ENCODE measurements at regions not wholly inside any gene's neighbourhood (a gene's known extent, or its start where the extent isn't known, plus 50 kb on each side); places are given as distances from the start of the nearest gene placed in this dataset.

DNA sequence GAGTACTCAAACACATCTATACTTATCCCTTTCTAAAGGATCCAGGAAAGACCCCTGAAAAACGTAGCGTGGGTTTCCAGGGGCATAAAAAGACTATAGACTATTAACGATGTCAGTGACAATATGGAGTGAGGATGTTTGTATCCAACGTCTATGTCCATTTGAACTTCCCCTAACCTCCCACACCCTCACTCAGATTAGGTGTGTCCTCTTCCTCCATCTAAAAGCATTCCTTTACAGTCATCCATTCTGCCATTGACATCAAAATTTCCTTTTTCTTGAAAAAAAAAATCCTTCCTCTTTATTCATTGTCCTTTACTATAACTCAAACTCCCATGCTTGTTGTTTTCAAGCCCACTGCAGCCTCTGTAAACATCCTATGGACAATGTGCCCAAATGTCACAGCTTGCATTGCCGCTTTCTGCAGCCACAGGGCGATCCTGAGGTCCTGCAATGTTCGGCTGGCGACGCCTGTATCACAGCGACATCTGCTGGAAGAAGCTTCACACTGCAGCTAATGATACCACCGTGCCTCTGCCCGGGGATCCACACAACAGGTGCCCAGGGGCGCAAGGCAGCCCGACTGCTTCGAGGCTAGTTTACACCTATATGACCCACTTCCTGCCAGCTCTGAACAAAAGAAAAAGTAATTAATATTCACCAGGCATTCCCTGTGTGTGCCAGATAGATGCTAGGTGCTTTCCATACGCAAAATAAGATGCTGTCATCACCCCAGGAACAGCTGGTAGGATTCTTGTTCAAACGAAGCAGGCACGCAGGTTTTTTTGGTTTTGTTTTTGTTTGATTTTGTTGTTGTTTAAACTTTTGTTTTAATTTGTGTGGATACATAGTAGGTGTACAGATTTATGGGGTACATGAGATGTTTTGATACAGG is 267.9 kb upstream of the GHITM start:
- ATAC-seq (ENCODE audit: low read depth) (peak; percentile 88), DNase-seq (ENCODE audit: low spot score) (no peak)
- no peaks in the 10 kb centered on the region for H3K27me3 ChIP-seq (ENCODE audit: insufficient read depth, poor library complexity, severe bottlenecking)
- TF ChIP-seq, protein P1, sequence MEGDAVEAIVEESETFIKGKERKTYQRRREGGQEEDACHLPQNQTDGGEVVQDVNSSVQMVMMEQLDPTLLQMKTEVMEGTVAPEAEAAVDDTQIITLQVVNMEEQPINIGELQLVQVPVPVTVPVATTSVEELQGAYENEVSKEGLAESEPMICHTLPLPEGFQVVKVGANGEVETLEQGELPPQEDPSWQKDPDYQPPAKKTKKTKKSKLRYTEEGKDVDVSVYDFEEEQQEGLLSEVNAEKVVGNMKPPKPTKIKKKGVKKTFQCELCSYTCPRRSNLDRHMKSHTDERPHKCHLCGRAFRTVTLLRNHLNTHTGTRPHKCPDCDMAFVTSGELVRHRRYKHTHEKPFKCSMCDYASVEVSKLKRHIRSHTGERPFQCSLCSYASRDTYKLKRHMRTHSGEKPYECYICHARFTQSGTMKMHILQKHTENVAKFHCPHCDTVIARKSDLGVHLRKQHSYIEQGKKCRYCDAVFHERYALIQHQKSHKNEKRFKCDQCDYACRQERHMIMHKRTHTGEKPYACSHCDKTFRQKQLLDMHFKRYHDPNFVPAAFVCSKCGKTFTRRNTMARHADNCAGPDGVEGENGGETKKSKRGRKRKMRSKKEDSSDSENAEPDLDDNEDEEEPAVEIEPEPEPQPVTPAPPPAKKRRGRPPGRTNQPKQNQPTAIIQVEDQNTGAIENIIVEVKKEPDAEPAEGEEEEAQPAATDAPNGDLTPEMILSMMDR (IDR thresholded peaks at IDR 0.05; ENCODE audit: poor library complexity, severe bottlenecking): peak; percentile 90
- H3K4me1 ChIP-seq (ENCODE audit: insufficient read depth, poor library complexity, severe bottlenecking): no peaks in the 10 kb centered on the region
- H3K4me3 ChIP-seq (ENCODE audit: severe bottlenecking): no peak overlapping the region
- H3K9me3 ChIP-seq (ENCODE audit: severe bottlenecking): no peaks in the 10 kb centered on the region
- H3K36me3 ChIP-seq (ENCODE audit: low read depth): no peaks in the 10 kb centered on the region
- no peak overlapping the region for H3K27ac ChIP-seq (ENCODE audit: poor library complexity, severe bottlenecking)

DNA sequence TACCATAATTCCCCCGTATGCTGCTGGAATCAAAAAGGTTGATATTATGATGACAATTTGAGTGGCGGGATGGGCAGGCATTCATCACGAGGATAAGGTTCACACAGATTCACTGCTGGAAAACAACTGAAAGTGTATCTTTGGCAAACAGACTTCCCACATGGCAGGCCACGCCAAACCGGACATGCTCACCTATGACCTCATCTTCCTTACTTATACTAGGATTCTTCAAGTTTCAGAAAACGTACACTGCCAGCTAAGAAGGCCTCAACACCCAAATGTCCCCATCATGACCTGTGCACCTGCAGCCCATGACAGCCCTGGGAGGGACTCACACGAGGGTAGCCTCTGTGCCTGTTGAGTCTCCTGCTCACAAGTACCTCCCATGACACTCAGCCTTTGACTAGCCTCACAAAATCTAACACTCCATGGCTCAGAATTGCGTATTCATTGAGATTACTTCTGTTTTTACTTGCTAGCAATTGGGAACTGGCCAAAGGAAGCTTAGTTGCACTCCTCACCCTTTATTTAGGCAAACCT is 259.0 kb upstream of the GHITM start:
- H3K4me1 ChIP-seq (ENCODE audit: insufficient read depth, poor library complexity, severe bottlenecking): no peaks in the 10 kb centered on the region
- ATAC-seq (ENCODE audit: low read depth) (no peak), DNase-seq (ENCODE audit: low spot score) (no peak)
- no peaks in the 10 kb centered on the region for H3K9me3 ChIP-seq (ENCODE audit: severe bottlenecking)
- H3K4me3 ChIP-seq (ENCODE audit: severe bottlenecking): no peak overlapping the region
- no peaks in the 10 kb centered on the region for H3K36me3 ChIP-seq (ENCODE audit: low read depth)
- no peak overlapping the region for H3K27ac ChIP-seq (ENCODE audit: poor library complexity, severe bottlenecking)
- TF ChIP-seq, protein P1 (IDR thresholded peaks at IDR 0.05; ENCODE audit: poor library complexity, severe bottlenecking): no peak
- no peaks in the 10 kb centered on the region for H3K27me3 ChIP-seq (ENCODE audit: insufficient read depth, poor library complexity, severe bottlenecking)

- DNase-seq (ENCODE audit: low spot score) (no peak), ATAC-seq (ENCODE audit: low read depth) (no peak)
- no peaks in the 10 kb centered on the region for H3K9me3 ChIP-seq (ENCODE audit: severe bottlenecking)
- TF ChIP-seq, protein P1 (IDR thresholded peaks at IDR 0.05; ENCODE audit: poor library complexity, severe bottlenecking): no peak
- H3K27me3 ChIP-seq (ENCODE audit: insufficient read depth, poor library complexity, severe bottlenecking): no peaks in the 10 kb centered on the region
- H3K27ac ChIP-seq (ENCODE audit: poor library complexity, severe bottlenecking): no peak overlapping the region
- H3K4me3 ChIP-seq (ENCODE audit: severe bottlenecking): no peak overlapping the region
- H3K36me3 ChIP-seq (ENCODE audit: low read depth): no peaks in the 10 kb centered on the region
- H3K4me1 ChIP-seq (ENCODE audit: insufficient read depth, poor library complexity, severe bottlenecking): no peaks in the 10 kb centered on the region
Observed at GRCh38 chr10:83881661-83882060, 257.6 kb upstream of the GHITM start.

DNA sequence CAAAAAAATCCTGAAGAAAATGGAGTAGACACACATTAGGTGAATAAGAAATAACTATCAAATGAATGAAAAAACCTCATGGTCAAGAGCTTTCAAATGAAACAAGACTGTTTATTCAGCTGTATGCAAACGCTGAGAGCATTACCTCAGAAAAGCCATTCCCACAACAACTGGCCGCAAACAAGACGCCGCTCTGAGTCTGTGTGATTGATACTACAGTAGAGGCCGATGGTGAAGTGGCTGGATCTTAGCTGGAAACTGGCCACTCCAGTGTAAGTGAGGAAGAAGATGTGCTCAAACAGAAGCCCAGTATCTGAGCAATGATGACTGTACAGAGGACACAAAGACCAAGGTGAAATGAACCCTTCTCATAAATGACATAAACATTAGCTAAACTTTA is 252.4 kb upstream of the GHITM start:
- Histone ChIP-seq H3K36me3 (ENCODE audit: low read depth) (no peaks in the 10 kb centered on the region), H3K27ac (ENCODE audit: poor library complexity, severe bottlenecking) (no peak overlapping the region), H3K4me3 (ENCODE audit: severe bottlenecking) (no peak overlapping the region), H3K4me1 (ENCODE audit: insufficient read depth, poor library complexity, severe bottlenecking) (no peaks in the 10 kb centered on the region), H3K27me3 (ENCODE audit: insufficient read depth, poor library complexity, severe bottlenecking) (no peaks in the 10 kb centered on the region), H3K9me3 (ENCODE audit: severe bottlenecking) (no peaks in the 10 kb centered on the region)
- TF ChIP-seq, protein P1 (IDR thresholded peaks at IDR 0.05; ENCODE audit: poor library complexity, severe bottlenecking): no peak
- no peak for DNase-seq (ENCODE audit: low spot score)
- ATAC-seq (ENCODE audit: low read depth): no peak

DNA sequence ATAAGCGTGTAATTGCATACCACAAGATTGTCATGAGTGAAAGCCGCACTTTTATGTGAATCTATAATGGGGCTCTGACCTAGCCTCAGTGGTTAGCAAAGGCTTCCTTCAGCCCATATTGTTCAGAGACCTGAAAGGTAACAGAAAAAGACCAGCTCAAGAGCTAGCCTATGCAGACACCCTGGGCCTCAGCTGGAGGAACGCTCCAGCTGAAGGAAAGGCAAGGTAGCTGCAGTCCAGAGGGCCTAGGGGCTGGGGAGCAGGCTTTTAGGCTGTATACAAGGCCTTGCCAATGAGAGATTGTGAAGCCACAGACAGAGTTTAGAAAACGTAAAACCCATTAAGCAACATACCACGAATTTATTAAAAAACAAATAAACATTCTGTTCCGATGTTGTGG is 246.6 kb upstream of the GHITM start:
- DNase-seq (ENCODE audit: low spot score): no peak
- TF ChIP-seq, protein P1 (IDR thresholded peaks at IDR 0.05; ENCODE audit: poor library complexity, severe bottlenecking): no peak
- no peaks in the 10 kb centered on the region for H3K36me3 ChIP-seq (ENCODE audit: low read depth)
- H3K9me3 ChIP-seq (ENCODE audit: severe bottlenecking): no peaks in the 10 kb centered on the region
- no peak overlapping the region for H3K27ac ChIP-seq (ENCODE audit: poor library complexity, severe bottlenecking)
- no peak overlapping the region for H3K4me3 ChIP-seq (ENCODE audit: severe bottlenecking)
- no peaks in the 10 kb centered on the region for H3K27me3 ChIP-seq (ENCODE audit: insufficient read depth, poor library complexity, severe bottlenecking)
- no peaks in the 10 kb centered on the region for H3K4me1 ChIP-seq (ENCODE audit: insufficient read depth, poor library complexity, severe bottlenecking)
- ATAC-seq (ENCODE audit: low read depth): no peak

All from RWPE2 (cell line).